Muscle of back (tissue), 3 donors: ENCODE measurements at regions not wholly inside any gene's neighbourhood (a gene's known extent, or its start where the extent isn't known, plus 50 kb on each side); places are given as distances from the start of the nearest gene placed in this dataset.
A peak's percentile ranks its signal among the peaks of the same experiment; 100 is the strongest.
"Not testable (repeated sequence)": the region's sequence is repeated elsewhere in the genome, so short reads cannot be mapped to it uniquely, and the experiment has no call there.

ENCODE experiments used
- DNase-seq, 3 donors: peaks; one replicate each; pipeline versions ENCODE4 v3.0.0 to v3.0.0-alpha.2; 2013

GRCh38 chr14:71396050-71396677 lies 488.9 kb downstream of the PCNX1 start:
- DNase-seq, result no peak

GRCh38 chr14:71397371-71397770 lies 490.1 kb downstream of the PCNX1 start:
- DNase-seq, result no peak

GRCh38 chr14:71398450-71398849 lies 491.2 kb downstream of the PCNX1 start:
- DNase-seq, result no peak

GRCh38 chr14:71399057-71399487 lies 491.8 kb downstream of the PCNX1 start:
- peak in 2 of 3 donors; percentile 18 to 39 for DNase-seq

GRCh38 chr14:71400871-71401321 lies 493.6 kb downstream of the PCNX1 start:
- DNase-seq, result peak; percentile 24 to 73 (median 49)

- not testable (repeated sequence) for DNase-seq
Observed at GRCh38 chr14:71402415-71402814, 495.2 kb downstream of the PCNX1 start.

- DNase-seq, result no peak
Observed at GRCh38 chr14:71403656-71404055, 496.4 kb downstream of the PCNX1 start.

- no peak for DNase-seq
Observed at GRCh38 chr14:71405676-71406075, 498.4 kb downstream of the PCNX1 start.

- peak in 1 of 3 donors; percentile 29 for DNase-seq
Observed at GRCh38 chr14:71408362-71409030, 501.2 kb downstream of the PCNX1 start.

- DNase-seq, result no peak
Observed at GRCh38 chr14:71410578-71411284, 503.5 kb downstream of the PCNX1 start.

GRCh38 chr14:71411285-71411595 lies 504.0 kb downstream of the PCNX1 start:
- no peak for DNase-seq

- DNase-seq, result no peak
Observed at GRCh38 chr14:71411738-71412137, 504.5 kb downstream of the PCNX1 start.

- DNase-seq, result no peak
Observed at GRCh38 chr14:71414631-71415403, 507.6 kb downstream of the PCNX1 start.

GRCh38 chr14:71415404-71415690 lies 508.1 kb downstream of the PCNX1 start:
- peak in 1 of 3 donors; percentile 43 for DNase-seq

- no peak for DNase-seq
Observed at GRCh38 chr14:71416392-71416791, 509.1 kb downstream of the PCNX1 start.

GRCh38 chr14:71418532-71419245 lies 511.4 kb downstream of the PCNX1 start:
- no peak for DNase-seq

GRCh38 chr14:71423481-71423880 lies 508.7 kb upstream of the RGS6 start:
- no peak for DNase-seq

- DNase-seq, result no peak
Observed at GRCh38 chr14:71424941-71425340, 507.3 kb upstream of the RGS6 start.

- no peak for DNase-seq
Observed at GRCh38 chr14:71426001-71426400, 506.2 kb upstream of the RGS6 start.

GRCh38 chr14:71429902-71430301 lies 502.3 kb upstream of the RGS6 start:
- no peak for DNase-seq

GRCh38 chr14:71430321-71430677 lies 501.9 kb upstream of the RGS6 start:
- no peak for DNase-seq
